ENCODE measurements at regions not wholly inside any gene's neighbourhood (a gene's known extent, or its start where the extent isn't known, plus 50 kb on each side); places are given as distances from the start of the nearest gene placed in this dataset.

- DNase-seq (ENCODE audit: low spot score in 2 of 2) (no peak), ATAC-seq (replicated peaks; ENCODE audit: extremely low read depth, poor library complexity, severe bottlenecking) (no peak)
- peaks cover 36% of the 10 kb centered on the region for H3K9me3 Mint-ChIP-seq
- H3K4me3 Mint-ChIP-seq: no peak overlapping the region
- no peaks in the 10 kb centered on the region for H3K27me3 Mint-ChIP-seq
- H3K36me3 Mint-ChIP-seq (ENCODE audit: insufficient read depth): no peaks in the 10 kb centered on the region
- no peak overlapping the region for H3K27ac Mint-ChIP-seq (ENCODE audit: low read depth)
- H3K4me1 Mint-ChIP-seq: no peaks in the 10 kb centered on the region
Observed at GRCh38 chr5:29963956-29964355, 1229.5 kb upstream of the CDH6 start.

DNA sequence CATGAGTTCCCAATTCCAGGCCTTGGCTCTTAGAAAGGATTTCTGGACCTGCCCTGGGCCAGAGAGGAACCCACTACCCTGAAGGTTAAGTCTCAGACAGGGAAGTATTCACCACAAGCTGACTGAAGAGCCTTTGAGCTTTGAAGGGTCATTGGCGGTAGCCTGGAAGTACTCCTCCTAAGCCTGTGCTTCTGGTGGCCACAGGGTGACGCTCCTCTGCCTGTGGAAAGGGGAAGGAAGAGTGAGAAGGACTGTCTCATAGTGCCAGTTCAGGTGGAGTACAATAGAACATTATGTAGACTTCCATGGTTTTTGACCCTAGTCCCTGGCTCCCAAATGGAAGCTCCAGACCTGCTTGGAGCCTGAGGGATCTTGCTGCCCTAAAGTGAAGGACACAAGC lies 1233.2 kb upstream of the CDH6 start:
- no peak overlapping the region for H3K27ac Mint-ChIP-seq (ENCODE audit: low read depth)
- H3K27me3 Mint-ChIP-seq: no peaks in the 10 kb centered on the region
- no peaks in the 10 kb centered on the region for H3K36me3 Mint-ChIP-seq (ENCODE audit: insufficient read depth)
- DNase-seq (ENCODE audit: low spot score in 2 of 2): no peak
- no peak for ATAC-seq (replicated peaks; ENCODE audit: extremely low read depth, poor library complexity, severe bottlenecking)
- peaks cover 28% of the 10 kb centered on the region for H3K9me3 Mint-ChIP-seq
- no peak overlapping the region for H3K4me3 Mint-ChIP-seq
- H3K4me1 Mint-ChIP-seq: no peaks in the 10 kb centered on the region

DNA sequence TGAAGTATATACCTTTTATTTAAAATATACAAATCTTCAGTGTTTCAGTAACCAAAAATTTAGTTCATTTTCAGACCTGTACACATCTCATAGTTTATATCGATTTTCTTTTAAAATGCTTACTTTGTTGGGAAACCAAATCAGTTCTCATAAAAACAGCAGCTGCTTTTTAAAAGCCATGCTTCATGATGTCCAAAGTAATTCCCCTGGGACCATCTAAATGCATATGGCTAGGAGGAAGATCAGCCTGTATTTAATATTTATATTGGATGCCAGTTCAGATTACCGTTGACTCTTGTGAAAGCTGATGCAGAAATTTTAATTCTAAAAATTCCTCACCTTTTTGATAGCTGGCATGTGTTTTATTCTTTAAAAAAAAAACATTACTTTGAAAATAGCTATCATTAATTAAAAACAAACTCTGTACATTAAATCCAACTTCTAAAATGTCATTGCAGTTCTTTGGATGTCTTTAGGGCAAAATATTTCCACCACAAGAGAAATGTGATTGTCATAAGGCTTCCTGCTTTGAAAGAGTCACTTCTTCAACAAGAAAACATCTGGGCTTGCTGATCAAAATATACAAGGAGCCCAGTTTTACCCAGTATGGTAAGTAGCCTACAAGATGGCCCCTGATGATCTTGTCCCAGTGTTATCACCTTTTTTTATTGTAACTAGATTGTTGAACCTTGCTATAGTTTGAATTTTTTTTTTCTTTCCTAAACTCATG lies 1242.9 kb upstream of the CDH6 start:
- Mint-ChIP-seq H3K4me3 (no peak overlapping the region), H3K36me3 (ENCODE audit: insufficient read depth) (no peaks in the 10 kb centered on the region), H3K27me3 (no peaks in the 10 kb centered on the region), H3K4me1 (no peaks in the 10 kb centered on the region), H3K9me3 (peaks cover 13% of the 10 kb centered on the region), H3K27ac (ENCODE audit: low read depth) (no peak overlapping the region)
- DNase-seq (ENCODE audit: low spot score in 2 of 2) (no peak), ATAC-seq (replicated peaks; ENCODE audit: extremely low read depth, poor library complexity, severe bottlenecking) (no peak)

DNA sequence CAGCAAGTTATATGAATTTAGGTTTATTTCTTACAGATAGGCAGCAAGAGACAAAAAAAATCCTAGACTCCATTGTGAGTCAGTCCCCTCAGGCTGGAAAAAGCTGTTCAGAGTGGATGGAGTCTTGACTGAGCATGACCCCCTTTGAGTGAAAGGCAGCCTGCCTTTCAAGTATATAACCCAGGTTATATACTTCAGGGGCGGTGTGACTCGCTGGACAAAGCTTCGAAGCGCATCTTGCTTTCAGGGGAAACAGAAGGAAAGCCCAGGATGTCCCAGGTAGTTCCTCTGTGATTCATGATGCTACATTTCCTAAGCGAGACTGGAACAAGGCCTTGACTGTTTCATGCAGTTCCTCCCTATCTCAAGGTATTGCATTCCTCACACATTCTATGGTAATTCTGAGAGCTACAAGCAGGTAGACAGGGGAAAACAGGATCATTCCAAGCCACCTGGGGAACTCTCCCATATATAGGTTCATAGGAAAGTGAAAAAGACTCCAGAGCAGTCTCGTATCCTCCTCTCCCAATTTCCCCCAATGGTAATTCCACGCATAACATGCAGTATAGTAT lies 1244.1 kb upstream of the CDH6 start:
- no peaks in the 10 kb centered on the region for H3K36me3 Mint-ChIP-seq (ENCODE audit: insufficient read depth)
- ATAC-seq (replicated peaks; ENCODE audit: extremely low read depth, poor library complexity, severe bottlenecking): no peak
- H3K27me3 Mint-ChIP-seq: no peaks in the 10 kb centered on the region
- H3K4me3 Mint-ChIP-seq: no peak overlapping the region
- DNase-seq (ENCODE audit: low spot score in 2 of 2): no peak
- H3K4me1 Mint-ChIP-seq: no peaks in the 10 kb centered on the region
- peaks cover 13% of the 10 kb centered on the region for H3K9me3 Mint-ChIP-seq
- H3K27ac Mint-ChIP-seq (ENCODE audit: low read depth): no peak overlapping the region

DNA sequence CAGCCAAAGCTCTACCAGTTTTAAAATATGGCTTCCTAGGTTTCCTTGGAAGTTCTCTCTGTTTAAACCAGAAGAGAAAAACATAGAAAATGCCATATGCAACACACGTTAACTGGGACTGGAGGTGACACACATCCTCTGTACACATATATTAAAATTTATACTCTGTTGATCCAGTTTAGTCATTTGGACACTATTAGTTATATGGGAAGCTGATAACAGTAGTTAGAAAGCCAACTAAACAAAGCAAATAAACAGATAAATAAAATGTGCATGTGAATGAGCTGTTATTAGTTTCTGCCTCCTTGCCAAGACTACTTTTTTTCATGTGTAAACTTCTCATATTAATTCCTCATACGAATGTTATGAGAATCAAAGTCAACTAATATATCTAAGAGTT lies 1249.2 kb upstream of the CDH6 start:
- peaks cover 4% of the 10 kb centered on the region for H3K9me3 Mint-ChIP-seq
- H3K27ac Mint-ChIP-seq (ENCODE audit: low read depth): no peak overlapping the region
- ATAC-seq (replicated peaks; ENCODE audit: extremely low read depth, poor library complexity, severe bottlenecking): no peak

GRCh38 chr5:29942089-29942488 lies 1251.4 kb upstream of the CDH6 start:
- H3K4me3 Mint-ChIP-seq: no peak overlapping the region
- H3K9me3 Mint-ChIP-seq: peaks cover 8% of the 10 kb centered on the region
- DNase-seq (ENCODE audit: low spot score in 2 of 2): no peak
- no peaks in the 10 kb centered on the region for H3K36me3 Mint-ChIP-seq (ENCODE audit: insufficient read depth)
- no peak overlapping the region for H3K27ac Mint-ChIP-seq (ENCODE audit: low read depth)
- ATAC-seq (replicated peaks; ENCODE audit: extremely low read depth, poor library complexity, severe bottlenecking): no peak
- H3K4me1 Mint-ChIP-seq: no peaks in the 10 kb centered on the region
- H3K27me3 Mint-ChIP-seq: no peaks in the 10 kb centered on the region

More for the DNA sequence above, 1249.2 kb upstream of the CDH6 start:
- H3K4me1 Mint-ChIP-seq: no peaks in the 10 kb centered on the region
- H3K4me3 Mint-ChIP-seq: no peak overlapping the region
- no peaks in the 10 kb centered on the region for H3K36me3 Mint-ChIP-seq (ENCODE audit: insufficient read depth)
- no peak for DNase-seq (ENCODE audit: low spot score in 2 of 2)
- H3K27me3 Mint-ChIP-seq: no peaks in the 10 kb centered on the region

DNA sequence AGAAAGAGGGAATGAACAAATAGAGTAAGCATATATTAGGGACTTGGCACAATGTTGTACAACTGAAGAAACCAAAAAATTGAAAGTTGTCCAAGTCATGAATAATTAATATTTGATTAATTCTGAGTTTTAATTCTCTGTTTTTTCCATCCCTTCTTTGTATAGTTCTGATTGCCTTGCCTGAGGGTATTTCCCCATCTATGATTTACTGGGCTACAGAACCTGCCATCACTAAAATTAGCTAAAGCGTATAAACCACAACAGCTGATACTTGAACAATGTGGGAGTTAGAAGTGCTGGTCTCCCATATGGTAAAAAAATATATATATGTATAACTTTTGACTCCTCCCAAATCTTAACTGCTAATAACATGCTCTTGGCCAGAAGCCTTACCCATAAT lies 1253.5 kb upstream of the CDH6 start:
- ATAC-seq (replicated peaks; ENCODE audit: extremely low read depth, poor library complexity, severe bottlenecking): no peak
- Mint-ChIP-seq H3K4me1 (no peaks in the 10 kb centered on the region), H3K27me3 (no peaks in the 10 kb centered on the region), H3K9me3 (peaks cover 14% of the 10 kb centered on the region), H3K4me3 (no peak overlapping the region), H3K27ac (ENCODE audit: low read depth) (no peak overlapping the region), H3K36me3 (ENCODE audit: insufficient read depth) (no peaks in the 10 kb centered on the region)
- DNase-seq (ENCODE audit: low spot score in 2 of 2): no peak

GRCh38 chr5:29935371-29935770 lies 1258.1 kb upstream of the CDH6 start:
- H3K27ac Mint-ChIP-seq (ENCODE audit: low read depth): no peak overlapping the region
- ATAC-seq (replicated peaks; ENCODE audit: extremely low read depth, poor library complexity, severe bottlenecking) (no peak), DNase-seq (ENCODE audit: low spot score in 2 of 2) (no peak)
- no peaks in the 10 kb centered on the region for H3K36me3 Mint-ChIP-seq (ENCODE audit: insufficient read depth)
- H3K4me1 Mint-ChIP-seq: no peaks in the 10 kb centered on the region
- peaks cover 14% of the 10 kb centered on the region for H3K9me3 Mint-ChIP-seq
- no peak overlapping the region for H3K4me3 Mint-ChIP-seq
- no peaks in the 10 kb centered on the region for H3K27me3 Mint-ChIP-seq

DNA sequence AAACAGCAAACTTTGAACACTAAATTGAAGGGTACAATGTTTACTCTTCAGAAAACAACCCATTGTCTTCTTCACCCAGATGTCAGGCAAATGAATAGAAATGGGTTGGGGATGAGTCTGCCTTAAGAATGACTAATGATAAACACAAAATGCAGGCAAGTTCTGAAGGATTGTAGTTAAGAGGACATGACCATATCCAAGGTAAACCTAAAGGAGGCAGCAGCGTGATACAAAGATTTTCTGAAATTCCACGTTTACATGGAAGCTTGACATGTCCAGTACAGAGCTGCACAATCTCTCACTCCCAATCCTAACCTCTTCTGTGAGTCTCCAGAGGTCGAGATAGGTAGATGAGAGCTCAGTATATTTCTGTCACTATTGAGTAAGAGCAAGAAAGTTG lies 1263.2 kb upstream of the CDH6 start:
- peaks cover 17% of the 10 kb centered on the region for H3K9me3 Mint-ChIP-seq
- H3K36me3 Mint-ChIP-seq (ENCODE audit: insufficient read depth): no peaks in the 10 kb centered on the region
- no peak overlapping the region for H3K27ac Mint-ChIP-seq (ENCODE audit: low read depth)
- H3K4me1 Mint-ChIP-seq: no peaks in the 10 kb centered on the region
- DNase-seq (ENCODE audit: low spot score in 2 of 2) (no peak), ATAC-seq (replicated peaks; ENCODE audit: extremely low read depth, poor library complexity, severe bottlenecking) (no peak)
- no peak overlapping the region for H3K4me3 Mint-ChIP-seq
- no peaks in the 10 kb centered on the region for H3K27me3 Mint-ChIP-seq

DNA sequence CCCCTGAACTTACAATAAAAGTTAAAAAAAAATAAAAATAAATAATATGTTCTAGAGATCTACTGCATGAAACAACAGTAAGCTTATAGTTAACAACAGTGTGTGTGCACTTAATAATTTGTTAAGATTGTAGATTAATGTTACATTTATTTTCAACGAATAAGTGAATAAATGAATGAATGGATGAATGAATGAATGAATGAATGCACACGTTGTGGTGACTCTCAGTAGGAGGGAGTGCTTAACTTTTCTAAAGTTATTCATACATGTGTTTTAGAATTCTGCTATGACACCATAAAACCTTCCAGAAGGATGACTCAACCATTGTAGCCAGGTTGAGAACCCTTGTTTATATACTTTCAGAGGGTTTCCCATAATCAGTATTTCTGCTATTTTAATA lies 1269.4 kb upstream of the CDH6 start:
- Mint-ChIP-seq H3K27ac (ENCODE audit: low read depth) (no peak overlapping the region), H3K9me3 (peaks cover 28% of the 10 kb centered on the region), H3K4me1 (no peaks in the 10 kb centered on the region), H3K4me3 (no peak overlapping the region), H3K27me3 (no peaks in the 10 kb centered on the region), H3K36me3 (ENCODE audit: insufficient read depth) (no peaks in the 10 kb centered on the region)
- ATAC-seq (replicated peaks; ENCODE audit: extremely low read depth, poor library complexity, severe bottlenecking) (no peak), DNase-seq (ENCODE audit: low spot score in 2 of 2) (no peak)

DNA sequence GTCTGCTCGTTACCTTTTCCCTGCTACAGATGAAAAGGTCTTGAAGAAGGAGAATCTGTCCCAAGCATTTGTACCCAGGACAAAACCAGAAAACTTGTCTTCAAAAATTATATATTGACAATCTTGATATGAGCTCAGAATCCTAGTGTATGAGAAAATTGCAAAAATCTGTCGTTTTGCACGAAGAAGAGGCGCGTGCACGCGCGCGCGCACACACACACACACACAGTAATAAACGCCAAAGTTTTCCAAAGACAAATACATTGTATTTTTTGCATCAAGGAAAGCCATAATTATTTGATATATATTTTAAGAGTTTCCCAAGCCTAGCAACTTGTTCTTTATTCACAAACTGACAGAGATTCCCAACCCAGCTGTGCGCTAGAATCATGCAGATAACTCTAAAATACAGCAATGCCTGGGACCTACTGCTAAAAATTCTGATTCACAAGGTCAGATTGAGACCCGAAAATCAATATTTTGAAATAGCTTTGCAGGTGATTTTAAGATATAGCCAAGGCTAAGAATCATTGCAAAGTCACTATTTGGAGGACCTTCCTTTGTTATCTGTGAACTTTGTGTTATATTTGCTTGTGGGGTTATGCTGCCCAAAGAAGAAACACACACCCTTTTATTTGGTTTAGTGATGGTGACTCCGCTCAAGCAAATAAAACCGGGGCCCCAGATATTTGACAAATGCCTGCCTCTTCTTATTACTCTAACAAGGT lies 1287.7 kb upstream of the CDH6 start:
- peaks cover 17% of the 10 kb centered on the region for H3K9me3 Mint-ChIP-seq
- no peaks in the 10 kb centered on the region for H3K27me3 Mint-ChIP-seq
- no peak overlapping the region for H3K4me3 Mint-ChIP-seq
- ATAC-seq (replicated peaks; ENCODE audit: extremely low read depth, poor library complexity, severe bottlenecking) (no peak), DNase-seq (ENCODE audit: low spot score in 2 of 2) (no peak)
- no peaks in the 10 kb centered on the region for H3K36me3 Mint-ChIP-seq (ENCODE audit: insufficient read depth)
- H3K4me1 Mint-ChIP-seq: no peaks in the 10 kb centered on the region
- H3K27ac Mint-ChIP-seq (ENCODE audit: low read depth): no peak overlapping the region

DNA sequence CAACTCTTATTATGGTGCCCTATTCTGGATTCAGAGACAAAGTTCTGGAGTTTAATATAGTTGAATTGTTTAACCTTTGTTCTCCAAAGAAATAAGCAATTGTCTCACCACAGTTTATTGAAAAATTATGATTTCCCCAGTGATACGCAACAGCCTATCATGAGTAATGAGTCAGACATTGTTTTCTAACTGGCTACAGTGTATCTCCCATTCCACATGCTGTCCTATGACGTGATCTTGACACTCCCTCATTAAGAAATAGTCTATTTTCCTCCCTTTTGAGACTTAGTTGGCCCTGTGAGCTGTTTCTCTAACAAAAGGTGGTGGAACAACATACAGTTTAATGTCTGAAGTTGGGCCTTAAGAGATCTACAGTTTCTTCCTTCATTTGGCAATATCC lies 1290.6 kb upstream of the CDH6 start:
- Mint-ChIP-seq H3K27me3 (no peaks in the 10 kb centered on the region), H3K4me3 (no peak overlapping the region), H3K4me1 (no peaks in the 10 kb centered on the region), H3K9me3 (peaks cover 7% of the 10 kb centered on the region), H3K36me3 (ENCODE audit: insufficient read depth) (no peaks in the 10 kb centered on the region), H3K27ac (ENCODE audit: low read depth) (no peak overlapping the region)
- ATAC-seq (replicated peaks; ENCODE audit: extremely low read depth, poor library complexity, severe bottlenecking) (no peak), DNase-seq (ENCODE audit: low spot score in 2 of 2) (no peak)

DNA sequence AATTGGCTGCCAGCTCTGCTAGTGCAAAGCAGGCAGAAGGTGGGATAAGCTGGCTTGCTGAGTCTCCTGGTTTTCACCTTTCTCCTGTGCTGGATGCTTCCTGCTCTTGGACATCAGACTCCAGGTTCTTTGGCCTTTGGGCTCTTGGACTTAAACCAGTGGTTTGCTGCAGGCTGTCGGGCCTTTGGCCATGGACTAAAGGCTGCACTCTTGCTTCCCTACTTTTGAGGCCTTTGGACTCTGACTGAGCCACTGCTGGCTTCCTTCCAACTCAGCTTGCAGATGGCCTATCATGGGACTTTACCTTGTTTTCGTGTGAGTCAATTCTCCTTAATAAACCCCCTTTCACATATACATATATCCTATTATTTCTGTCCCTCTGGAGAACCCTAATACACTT lies 1293.9 kb upstream of the CDH6 start:
- H3K9me3 Mint-ChIP-seq: peaks cover 15% of the 10 kb centered on the region
- H3K27ac Mint-ChIP-seq (ENCODE audit: low read depth): no peak overlapping the region
- ATAC-seq (replicated peaks; ENCODE audit: extremely low read depth, poor library complexity, severe bottlenecking): no peak
- no peaks in the 10 kb centered on the region for H3K4me1 Mint-ChIP-seq
- no peaks in the 10 kb centered on the region for H3K27me3 Mint-ChIP-seq
- no peak overlapping the region for H3K4me3 Mint-ChIP-seq
- DNase-seq (ENCODE audit: low spot score in 2 of 2): no peak
- no peaks in the 10 kb centered on the region for H3K36me3 Mint-ChIP-seq (ENCODE audit: insufficient read depth)
